Activated B cell treated with CpG ODN at 0.5 μM for 24 hours (primary cell): ENCODE measurements at regions not wholly inside any gene's neighbourhood (a gene's known extent, or its start where the extent isn't known, plus 50 kb on each side); places are given as distances from the start of the nearest gene placed in this dataset.

Experiments
- ATAC-seq: fragments of 200-7000 bp; cut with Tn5 transposase; one replicate; pipeline ENCODE4 v1.10.0; 2021; ENCODE audit warnings: low read depth, mild to moderate bottlenecking, moderate library complexity
- CTCF ChIA-PET: fragments of 350-600 bp; sonication (Branson Sonifier 250); formaldehyde crosslinking; loops from one replicate; lab custom pipeline; 2021; ENCODE audit warnings: antibody characterized with exemption; lab: Charles Lee
- POLR2A ChIA-PET: fragments of 350-600 bp; sonication (Branson Sonifier 250); formaldehyde crosslinking; loops from one replicate; lab custom pipeline; 2021; ENCODE audit warnings: antibody characterized with exemption; lab: Charles Lee
- DNase-seq: peaks from one replicate; pipeline ENCODE4 v3.0.0; 2022
- H3K27ac Mint-ChIP-seq: one replicate; pipeline ENCODE4 v1.8.0; 2020; ENCODE audit warnings: mixed read lengths
- H3K27me3 Mint-ChIP-seq: one replicate; pipeline ENCODE4 v1.8.0; 2021; ENCODE audit warnings: mixed read lengths
- H3K36me3 Mint-ChIP-seq: one replicate; pipeline ENCODE4 v1.8.0; 2021; ENCODE audit warnings: low read depth, mixed read lengths
- H3K4me1 Mint-ChIP-seq: one replicate; pipeline ENCODE4 v1.8.0; 2021; ENCODE audit warnings: mixed read lengths
- H3K4me3 Mint-ChIP-seq: one replicate; pipeline ENCODE4 v1.8.0; 2020; ENCODE audit warnings: mild to moderate bottlenecking, mixed read lengths
- H3K9me3 Mint-ChIP-seq: one replicate; pipeline ENCODE4 v1.8.0; 2020; ENCODE audit warnings: mixed read lengths
- CTCF ChIP-seq: fragments of 200-600 bp; IDR thresholded peaks from one replicate; pipeline ENCODE4 v1.8.0; 2022; ENCODE audit warnings: antibody characterized with exemption, mild to moderate bottlenecking
- intact Hi-C: fragments of 100-400 bp; cut with micrococcal nuclease; formaldehyde crosslinking; loops from one replicate; pipeline ENCODE4 v1.15.1; 2024

GRCh38 chr13:105445796-105446195 is 1089.7 kb downstream of the EFNB2 start:
- ATAC-seq = no peak
- Mint-ChIP-seq H3K27ac (no peak overlapping the region), H3K4me1 (no peaks in the 10 kb centered on the region), H3K27me3 (no peaks in the 10 kb centered on the region), H3K4me3 (no peak overlapping the region), H3K9me3 (peaks cover 2% of the 10 kb centered on the region), H3K36me3 (no peaks in the 10 kb centered on the region)
- CTCF ChIA-PET = no interaction called here
- intact Hi-C loops = no loop called here
- TF ChIP-seq CTCF = no peak
- POLR2A ChIA-PET = no interaction called here
- no peak for DNase-seq

- no peak overlapping the region for H3K27ac Mint-ChIP-seq
- CTCF ChIA-PET = no interaction called here
- H3K9me3 Mint-ChIP-seq = peaks cover 2% of the 10 kb centered on the region
- DNase-seq (no peak), ATAC-seq (no peak)
- H3K27me3 Mint-ChIP-seq = no peaks in the 10 kb centered on the region
- no peak overlapping the region for H3K4me3 Mint-ChIP-seq
- H3K4me1 Mint-ChIP-seq = no peaks in the 10 kb centered on the region
- POLR2A ChIA-PET = no interaction called here
- no peaks in the 10 kb centered on the region for H3K36me3 Mint-ChIP-seq
- no peak for TF ChIP-seq CTCF
- intact Hi-C loops = no loop called here
These were observed 1092.3 kb downstream of the EFNB2 start for GRCh38 chr13:105442949-105443699.

- no peaks in the 10 kb centered on the region for H3K4me1 Mint-ChIP-seq
- H3K27ac Mint-ChIP-seq = no peak overlapping the region
- DNase-seq = no peak
- H3K27me3 Mint-ChIP-seq = no peaks in the 10 kb centered on the region
- intact Hi-C loops = no loop called here
- CTCF ChIA-PET = no interaction called here
- no peak for ATAC-seq
- H3K9me3 Mint-ChIP-seq = peaks cover 2% of the 10 kb centered on the region
- TF ChIP-seq CTCF = no peak
- POLR2A ChIA-PET = no interaction called here
- no peak overlapping the region for H3K4me3 Mint-ChIP-seq
- no peaks in the 10 kb centered on the region for H3K36me3 Mint-ChIP-seq
These were observed 1093.4 kb downstream of the EFNB2 start for GRCh38 chr13:105442040-105442439.

- Mint-ChIP-seq H3K36me3 (no peaks in the 10 kb centered on the region), H3K9me3 (peaks cover 2% of the 10 kb centered on the region), H3K4me3 (no peak overlapping the region), H3K27ac (no peak overlapping the region), H3K27me3 (no peaks in the 10 kb centered on the region), H3K4me1 (no peaks in the 10 kb centered on the region)
- intact Hi-C loops = no loop called here
- ChIA-PET POLR2A (no interaction called here), CTCF (no interaction called here)
- ATAC-seq = no peak
- TF ChIP-seq CTCF = no peak
- DNase-seq = no peak
These were observed 1094.3 kb downstream of the EFNB2 start for GRCh38 chr13:105441051-105441750.

- DNase-seq (no peak), ATAC-seq (no peak)
- ChIA-PET POLR2A (no interaction called here), CTCF (no interaction called here)
- no peak overlapping the region for H3K4me3 Mint-ChIP-seq
- no peak for TF ChIP-seq CTCF
- no peaks in the 10 kb centered on the region for H3K36me3 Mint-ChIP-seq
- no peaks in the 10 kb centered on the region for H3K27me3 Mint-ChIP-seq
- intact Hi-C loops = no loop called here
- peaks cover 4% of the 10 kb centered on the region for H3K9me3 Mint-ChIP-seq
- no peak overlapping the region for H3K27ac Mint-ChIP-seq
- no peaks in the 10 kb centered on the region for H3K4me1 Mint-ChIP-seq
These were observed 1098.5 kb downstream of the EFNB2 start for GRCh38 chr13:105436943-105437342.
